HEK293 (cell line): ENCODE measurements at regions not wholly inside any gene's neighbourhood (a gene's known extent, or its start where the extent isn't known, plus 50 kb on each side); places are given as distances from the start of the nearest gene placed in this dataset.

Experiments used
- CTCF ChIA-PET: fragments of 350-600 bp; formaldehyde crosslinking; extraction: SDS; loops from one replicate; lab custom pipeline; 2021; ENCODE audit warnings: antibody characterized with exemption; lab: Yijun Ruan, JAX
- POLR2A ChIA-PET: fragments of 300-600 bp; formaldehyde crosslinking; extraction: SDS; loops from one replicate; lab custom pipeline; 2020; ENCODE audit warnings: antibody characterized with exemption, inconsistent platforms; lab: Yijun Ruan, JAX
- H3K27ac ChIP-seq: fragments of 200-500 bp; sonication (Bioruptor generic); 2 replicates; pipeline ENCODE4 v1.5.1; 2014; ENCODE audit warnings: low read depth, low read length, control low read depth, inconsistent platforms; ENCODE audit errors: extremely low read depth
- H3K36me3 ChIP-seq, 2 experiments: fragments of 200-500 bp in 1 of 2; sonication (Bioruptor generic) in 1 of 2; 1 replicate in 1 of 2; 2 replicates in 1 of 2; pipeline ENCODE4 v1.5.1; 2014 to 2017; ENCODE audit warnings: inconsistent platforms in 2 of 2, low read length in 2 of 2; ENCODE audit not compliant: control insufficient read depth in 2 of 2, insufficient read depth in 1 of 2
- H3K4me1 ChIP-seq: fragments of 200-500 bp; sonication (Bioruptor generic); 2 replicates; pipeline ENCODE4 v1.5.1; 2014; ENCODE audit warnings: mild to moderate bottlenecking, low read length, inconsistent platforms; ENCODE audit not compliant: control insufficient read depth, insufficient read depth
- H3K4me3 ChIP-seq: 2 replicates; pipeline ENCODE4 v1.5.1; 2011; ENCODE audit warnings: low read depth, mild to moderate bottlenecking, control low read depth, low read length, moderate library complexity
- H3K9me3 ChIP-seq: fragments of 200-500 bp; sonication (Bioruptor generic); 2 replicates; pipeline ENCODE4 v1.5.1; 2014; ENCODE audit warnings: low read depth, low read length, inconsistent platforms; ENCODE audit not compliant: control insufficient read depth, insufficient read depth
- EGR2 ChIP-seq: fragments of 450-650 bp; formaldehyde crosslinking; IDR thresholded peaks from 2 replicates; pipeline ENCODE4 v1.5.1; 2016; ENCODE audit warnings: low read depth, missing biosample characterization, missing genetic modification characterization
- GLIS2 ChIP-seq: fragments of 450-650 bp; formaldehyde crosslinking; IDR thresholded peaks from 2 replicates; pipeline ENCODE4 v1.5.1; 2016; ENCODE audit warnings: missing biosample characterization, missing genetic modification characterization
- IKZF3 ChIP-seq: fragments of 450-650 bp; IDR thresholded peaks from 2 replicates; pipeline ENCODE4 v1.5.0; 2018; ENCODE audit warnings: missing biosample characterization, mild to moderate bottlenecking, missing genetic modification characterization, moderate library complexity
- KLF7 ChIP-seq: fragments of 450-650 bp; formaldehyde crosslinking; IDR thresholded peaks from 2 replicates; pipeline ENCODE4 v1.5.1; 2016; ENCODE audit warnings: missing biosample characterization, missing genetic modification characterization, borderline replicate concordance
- PRDM1 ChIP-seq: fragments of 450-650 bp; formaldehyde crosslinking; IDR thresholded peaks from 2 replicates; pipeline ENCODE4; 2016; ENCODE audit warnings: missing biosample characterization, missing genetic modification characterization
- SCRT2 ChIP-seq: fragments of 450-650 bp; formaldehyde crosslinking; IDR thresholded peaks from 2 replicates; pipeline ENCODE4 v1.5.1; 2016; ENCODE audit warnings: missing biosample characterization, missing genetic modification characterization
- ZBTB20 ChIP-seq: fragments of 450-650 bp; formaldehyde crosslinking; IDR thresholded peaks from 2 replicates; pipeline ENCODE4 v1.5.1; 2016; ENCODE audit warnings: missing biosample characterization, missing genetic modification characterization
- ZBTB26 ChIP-seq: fragments of 450-650 bp; formaldehyde crosslinking; optimal IDR thresholded peaks from 2 replicates; pipeline ENCODE3; 2016; ENCODE audit warnings: missing biosample characterization, mild to moderate bottlenecking, missing genetic modification characterization
- ZNF341 ChIP-seq: fragments of 450-650 bp; formaldehyde crosslinking; IDR thresholded peaks from 2 replicates; pipeline ENCODE4; 2016; ENCODE audit warnings: low read depth, missing biosample characterization, missing genetic modification characterization
- ZNF366 ChIP-seq: fragments of 450-650 bp; formaldehyde crosslinking; conservative IDR thresholded peaks from 2 replicates; pipeline ENCODE4 v1.5.1; 2016; ENCODE audit warnings: missing biosample characterization, missing genetic modification characterization
- ZNF37A ChIP-seq: fragments of 450-650 bp; IDR thresholded peaks from 2 replicates; pipeline ENCODE4 v1.5.1; 2018; ENCODE audit warnings: missing biosample characterization, missing genetic modification characterization
- ZNF548 ChIP-seq: fragments of 450-650 bp; formaldehyde crosslinking; IDR thresholded peaks from 2 replicates; pipeline ENCODE4 v1.5.1; 2016; ENCODE audit warnings: missing biosample characterization, missing genetic modification characterization
- ZNF701 ChIP-seq: fragments of 450-650 bp; formaldehyde crosslinking; IDR thresholded peaks from 2 replicates; pipeline ENCODE4 v1.5.1; 2016; ENCODE audit warnings: missing biosample characterization, missing genetic modification characterization
- ZNF777 ChIP-seq: fragments of 450-650 bp; formaldehyde crosslinking; IDR thresholded peaks from 2 replicates; pipeline ENCODE4 v1.5.1; 2017; ENCODE audit warnings: missing biosample characterization, missing genetic modification characterization, borderline replicate concordance
- ZNF792 ChIP-seq: fragments of 450-650 bp; formaldehyde crosslinking; IDR thresholded peaks from 2 replicates; pipeline ENCODE4 v1.5.1; 2016; ENCODE audit warnings: missing biosample characterization, missing genetic modification characterization
- TF ChIP-seq, protein P1 (sequence below): fragments of 450-650 bp; formaldehyde crosslinking; IDR thresholded peaks from 2 replicates; pipeline ENCODE4 v1.5.1; 2016; ENCODE audit warnings: missing biosample characterization, missing genetic modification characterization
- TF ChIP-seq, protein P2 (sequence below): fragments of 450-650 bp; formaldehyde crosslinking; IDR thresholded peaks from 2 replicates; pipeline ENCODE4 v1.5.1; 2016; ENCODE audit warnings: missing biosample characterization, missing genetic modification characterization
- TF ChIP-seq, protein P3 (sequence below): fragments of 450-650 bp; formaldehyde crosslinking; IDR thresholded peaks from 2 replicates; pipeline ENCODE4 v1.5.1; 2017; ENCODE audit warnings: missing biosample characterization, missing genetic modification characterization
- TF ChIP-seq, protein P4 (sequence below): fragments of 450-650 bp; formaldehyde crosslinking; IDR thresholded peaks from 2 replicates; pipeline ENCODE4 v1.5.1; 2017; ENCODE audit warnings: missing biosample characterization, missing genetic modification characterization
- TF ChIP-seq, protein P5 (sequence below): fragments of 450-650 bp; formaldehyde crosslinking; IDR thresholded peaks from 2 replicates; pipeline ENCODE4 v1.5.1; 2016; ENCODE audit warnings: missing biosample characterization, missing genetic modification characterization

DNA sequence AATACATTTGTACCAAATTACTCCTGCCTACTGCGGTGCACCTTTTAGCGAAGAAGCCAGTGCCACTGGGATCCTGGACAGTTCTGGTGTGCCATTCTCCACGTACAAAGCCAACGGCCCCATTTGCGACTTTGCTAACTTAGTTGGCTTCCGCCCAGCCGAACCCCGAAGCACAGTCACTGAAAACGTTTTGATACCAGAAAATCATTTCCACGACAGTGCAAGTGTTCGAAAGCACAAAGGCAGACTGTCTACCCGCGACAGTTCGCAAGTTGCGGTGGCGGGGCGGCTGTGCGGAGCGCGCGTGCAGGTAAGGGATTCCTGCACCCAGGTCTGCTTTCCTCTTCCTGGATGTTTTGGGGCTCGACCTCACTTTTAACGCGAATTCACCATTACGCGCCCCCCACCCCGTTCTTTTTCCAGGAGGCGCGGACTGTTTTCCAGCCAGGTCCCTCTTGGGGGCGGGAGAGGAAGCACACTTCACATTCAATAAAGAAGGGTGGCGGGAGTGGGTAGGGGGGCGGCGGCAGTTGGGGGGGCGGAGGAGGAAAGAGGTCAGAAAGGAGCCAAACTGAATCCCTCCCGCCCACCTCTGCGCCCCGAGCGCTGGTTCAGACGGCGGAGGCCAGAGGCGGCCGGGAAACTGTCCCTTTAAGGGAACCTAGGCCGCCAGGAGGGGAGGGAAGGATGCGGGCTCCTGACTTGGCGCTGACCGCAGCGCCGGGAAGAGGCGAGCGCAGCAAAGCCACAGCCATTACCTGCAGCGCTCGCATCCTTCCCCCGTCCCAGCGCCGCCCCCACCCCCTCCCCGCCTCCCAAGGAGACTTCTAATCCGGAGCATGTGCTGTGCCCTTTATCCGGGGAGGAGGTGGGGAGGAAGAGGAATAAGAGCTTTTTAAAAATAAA, 107.4 kb upstream of the KCTD1 start:
- H3K4me1 ChIP-seq = peaks cover 17% of the 10 kb centered on the region
- no peaks in the 10 kb centered on the region for H3K36me3 ChIP-seq
- no peak for TF ChIP-seq ZNF37A (tag by site-specific recombination)
- peak; percentile 50 for TF ChIP-seq ZBTB26
- TF ChIP-seq KLF7 (tag by site-specific recombination) = no peak
- TF ChIP-seq, protein P1, sequence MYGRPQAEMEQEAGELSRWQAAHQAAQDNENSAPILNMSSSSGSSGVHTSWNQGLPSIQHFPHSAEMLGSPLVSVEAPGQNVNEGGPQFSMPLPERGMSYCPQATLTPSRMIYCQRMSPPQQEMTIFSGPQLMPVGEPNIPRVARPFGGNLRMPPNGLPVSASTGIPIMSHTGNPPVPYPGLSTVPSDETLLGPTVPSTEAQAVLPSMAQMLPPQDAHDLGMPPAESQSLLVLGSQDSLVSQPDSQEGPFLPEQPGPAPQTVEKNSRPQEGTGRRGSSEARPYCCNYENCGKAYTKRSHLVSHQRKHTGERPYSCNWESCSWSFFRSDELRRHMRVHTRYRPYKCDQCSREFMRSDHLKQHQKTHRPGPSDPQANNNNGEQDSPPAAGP (tag by site-specific recombination) = no peak
- TF ChIP-seq PRDM1 (tag by site-specific recombination) = peak; percentile 78
- peak; percentile 29; the same call in 1 of the 2 replicates for TF ChIP-seq ZBTB20 (tag by site-specific recombination)
- no peak for TF ChIP-seq ZNF701
- TF ChIP-seq GLIS2 = 0 out of 2 replicates have a peak, but pooled peaks have one; percentile 20
- TF ChIP-seq SCRT2 (tag by site-specific recombination) = no peak
- TF ChIP-seq, protein P2, sequence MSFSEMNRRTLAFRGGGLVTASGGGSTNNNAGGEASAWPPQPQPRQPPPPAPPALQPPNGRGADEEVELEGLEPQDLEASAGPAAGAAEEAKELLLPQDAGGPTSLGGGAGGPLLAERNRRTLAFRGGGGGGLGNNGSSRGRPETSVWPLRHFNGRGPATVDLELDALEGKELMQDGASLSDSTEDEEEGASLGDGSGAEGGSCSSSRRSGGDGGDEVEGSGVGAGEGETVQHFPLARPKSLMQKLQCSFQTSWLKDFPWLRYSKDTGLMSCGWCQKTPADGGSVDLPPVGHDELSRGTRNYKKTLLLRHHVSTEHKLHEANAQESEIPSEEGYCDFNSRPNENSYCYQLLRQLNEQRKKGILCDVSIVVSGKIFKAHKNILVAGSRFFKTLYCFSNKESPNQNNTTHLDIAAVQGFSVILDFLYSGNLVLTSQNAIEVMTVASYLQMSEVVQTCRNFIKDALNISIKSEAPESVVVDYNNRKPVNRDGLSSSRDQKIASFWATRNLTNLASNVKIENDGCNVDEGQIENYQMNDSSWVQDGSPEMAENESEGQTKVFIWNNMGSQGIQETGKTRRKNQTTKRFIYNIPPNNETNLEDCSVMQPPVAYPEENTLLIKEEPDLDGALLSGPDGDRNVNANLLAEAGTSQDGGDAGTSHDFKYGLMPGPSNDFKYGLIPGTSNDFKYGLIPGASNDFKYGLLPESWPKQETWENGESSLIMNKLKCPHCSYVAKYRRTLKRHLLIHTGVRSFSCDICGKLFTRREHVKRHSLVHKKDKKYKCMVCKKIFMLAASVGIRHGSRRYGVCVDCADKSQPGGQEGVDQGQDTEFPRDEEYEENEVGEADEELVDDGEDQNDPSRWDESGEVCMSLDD (tag by site-specific recombination) = peak; percentile 28; the same call in 1 of the 2 replicates
- TF ChIP-seq ZNF792 = no peak
- 0 out of 2 replicates have a peak, but pooled peaks have one; percentile 9 for TF ChIP-seq EGR2 (tag by site-specific recombination)
- 0 out of 2 replicates have a peak, but pooled peaks have one; percentile 27 for TF ChIP-seq ZNF777 (tag by site-specific recombination)
- peak; percentile 60 for TF ChIP-seq IKZF3 (tag by site-specific recombination)
- TF ChIP-seq, protein P3, sequence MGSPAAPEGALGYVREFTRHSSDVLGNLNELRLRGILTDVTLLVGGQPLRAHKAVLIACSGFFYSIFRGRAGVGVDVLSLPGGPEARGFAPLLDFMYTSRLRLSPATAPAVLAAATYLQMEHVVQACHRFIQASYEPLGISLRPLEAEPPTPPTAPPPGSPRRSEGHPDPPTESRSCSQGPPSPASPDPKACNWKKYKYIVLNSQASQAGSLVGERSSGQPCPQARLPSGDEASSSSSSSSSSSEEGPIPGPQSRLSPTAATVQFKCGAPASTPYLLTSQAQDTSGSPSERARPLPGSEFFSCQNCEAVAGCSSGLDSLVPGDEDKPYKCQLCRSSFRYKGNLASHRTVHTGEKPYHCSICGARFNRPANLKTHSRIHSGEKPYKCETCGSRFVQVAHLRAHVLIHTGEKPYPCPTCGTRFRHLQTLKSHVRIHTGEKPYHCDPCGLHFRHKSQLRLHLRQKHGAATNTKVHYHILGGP = peak; percentile 74; the same call in 1 of the 2 replicates
- TF ChIP-seq ZNF341 (tag by site-specific recombination) = peak; percentile 48; the same call in 1 of the 2 replicates
- TF ChIP-seq, protein P4, sequence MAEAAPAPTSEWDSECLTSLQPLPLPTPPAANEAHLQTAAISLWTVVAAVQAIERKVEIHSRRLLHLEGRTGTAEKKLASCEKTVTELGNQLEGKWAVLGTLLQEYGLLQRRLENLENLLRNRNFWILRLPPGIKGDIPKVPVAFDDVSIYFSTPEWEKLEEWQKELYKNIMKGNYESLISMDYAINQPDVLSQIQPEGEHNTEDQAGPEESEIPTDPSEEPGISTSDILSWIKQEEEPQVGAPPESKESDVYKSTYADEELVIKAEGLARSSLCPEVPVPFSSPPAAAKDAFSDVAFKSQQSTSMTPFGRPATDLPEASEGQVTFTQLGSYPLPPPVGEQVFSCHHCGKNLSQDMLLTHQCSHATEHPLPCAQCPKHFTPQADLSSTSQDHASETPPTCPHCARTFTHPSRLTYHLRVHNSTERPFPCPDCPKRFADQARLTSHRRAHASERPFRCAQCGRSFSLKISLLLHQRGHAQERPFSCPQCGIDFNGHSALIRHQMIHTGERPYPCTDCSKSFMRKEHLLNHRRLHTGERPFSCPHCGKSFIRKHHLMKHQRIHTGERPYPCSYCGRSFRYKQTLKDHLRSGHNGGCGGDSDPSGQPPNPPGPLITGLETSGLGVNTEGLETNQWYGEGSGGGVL (tag by site-specific recombination) = peak; percentile 76
- TF ChIP-seq ZNF366 = no peak
- TF ChIP-seq, protein P5, sequence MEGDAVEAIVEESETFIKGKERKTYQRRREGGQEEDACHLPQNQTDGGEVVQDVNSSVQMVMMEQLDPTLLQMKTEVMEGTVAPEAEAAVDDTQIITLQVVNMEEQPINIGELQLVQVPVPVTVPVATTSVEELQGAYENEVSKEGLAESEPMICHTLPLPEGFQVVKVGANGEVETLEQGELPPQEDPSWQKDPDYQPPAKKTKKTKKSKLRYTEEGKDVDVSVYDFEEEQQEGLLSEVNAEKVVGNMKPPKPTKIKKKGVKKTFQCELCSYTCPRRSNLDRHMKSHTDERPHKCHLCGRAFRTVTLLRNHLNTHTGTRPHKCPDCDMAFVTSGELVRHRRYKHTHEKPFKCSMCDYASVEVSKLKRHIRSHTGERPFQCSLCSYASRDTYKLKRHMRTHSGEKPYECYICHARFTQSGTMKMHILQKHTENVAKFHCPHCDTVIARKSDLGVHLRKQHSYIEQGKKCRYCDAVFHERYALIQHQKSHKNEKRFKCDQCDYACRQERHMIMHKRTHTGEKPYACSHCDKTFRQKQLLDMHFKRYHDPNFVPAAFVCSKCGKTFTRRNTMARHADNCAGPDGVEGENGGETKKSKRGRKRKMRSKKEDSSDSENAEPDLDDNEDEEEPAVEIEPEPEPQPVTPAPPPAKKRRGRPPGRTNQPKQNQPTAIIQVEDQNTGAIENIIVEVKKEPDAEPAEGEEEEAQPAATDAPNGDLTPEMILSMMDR (tag by site-specific recombination) = peak; percentile 30; the same call in 1 of the 2 replicates
- TF ChIP-seq ZNF548 (tag by site-specific recombination) = no peak
- ChIA-PET CTCF (interaction anchor here (0.7 kb wide), 1 partner anchor 343 kb away, joined by 3 read pairs; no protein-coding TSS in a partner anchor), POLR2A (interaction anchor here (0.5 to 2.2 kb wide), 10 partner anchors 9 to 300 kb away, joined by 3 to 13 read pairs (median 3); partner anchors contain the start of gene KCTD1)
- H3K9me3 ChIP-seq = no peaks in the 10 kb centered on the region
- 0 out of 2 replicates have a peak overlapping the region, but pooled peaks have one; percentile 68 for H3K27ac ChIP-seq
- H3K4me3 ChIP-seq = peak overlapping the region; percentile 58
